IMR-90 (cell line): ENCODE measurements at regions not wholly inside any gene's neighbourhood (a gene's known extent, or its start where the extent isn't known, plus 50 kb on each side); places are given as distances from the start of the nearest gene placed in this dataset.

Experiments
- ATAC-seq: fragments of 200-7000 bp; cut with Tn5 transposase; 2 replicates; pipeline ENCODE4 v1.9.1; 2020; ENCODE audit warnings: low read depth, mild to moderate bottlenecking, moderate library complexity
- BruUV-seq: library from RNA; stranded (reverse); fragments of 400-500 nt; replicated peaks from 2 replicates; lab custom pipeline; 2021; lab: Mats Ljungman, UMichigan
- CTCF ChIA-PET: fragments of 300-600 bp; formaldehyde crosslinking; extraction: SDS; loops from one replicate; lab custom pipeline; 2021; ENCODE audit warnings: antibody characterized with exemption; lab: Yijun Ruan, JAX
- POLR2A ChIA-PET: fragments of 300-600 bp; sonication (Branson Sonifier 250); formaldehyde crosslinking; loops from one replicate; lab custom pipeline; 2022; ENCODE audit warnings: antibody characterized with exemption; ENCODE audit not compliant: unreplicated experiment; lab: Charles Lee
- DNase-seq: peaks from one replicate; pipeline ENCODE4 v3.0.0; 2013
- H2AFZ ChIP-seq: replicated peaks from 2 replicates; pipeline ENCODE3; 2013; ENCODE audit warnings: low read length, mild to moderate bottlenecking; ENCODE audit not compliant: poor library complexity
- H2AK5ac ChIP-seq: 2 replicates; pipeline ENCODE4 v1.6.1; 2013; ENCODE audit warnings: low read depth, low read length, inconsistent platforms
- H2AK9ac ChIP-seq: replicated peaks from 2 replicates; pipeline ENCODE3; 2013; ENCODE audit warnings: mild to moderate bottlenecking, low read depth, low read length, moderate library complexity; ENCODE audit not compliant: poor library complexity
- H2BK120ac ChIP-seq: 2 replicates; pipeline ENCODE4 v1.6.1; 2013; ENCODE audit warnings: low read depth, low read length, inconsistent platforms
- H2BK15ac ChIP-seq: 3 replicates; pipeline ENCODE4 v1.6.1; 2013; ENCODE audit warnings: low read depth, low read length, inconsistent platforms
- H2BK20ac ChIP-seq: 2 replicates; pipeline ENCODE4 v1.6.1; 2013; ENCODE audit warnings: low read depth, mild to moderate bottlenecking, inconsistent platforms, low read length, moderate library complexity
- H2BK5ac ChIP-seq: 2 replicates; pipeline ENCODE4 v1.6.1; 2013; ENCODE audit warnings: mild to moderate bottlenecking, low read depth, low read length, inconsistent platforms; ENCODE audit not compliant: poor library complexity, severe bottlenecking
- H3K14ac ChIP-seq: replicated peaks from 2 replicates; pipeline ENCODE4 v1.6.1; 2013; ENCODE audit warnings: low read depth, low read length, inconsistent platforms
- H3K18ac ChIP-seq: 2 replicates; pipeline ENCODE4 v1.6.1; 2013; ENCODE audit warnings: low read depth, low read length, control low read depth
- H3K23ac ChIP-seq: 2 replicates; pipeline ENCODE4 v1.6.1; 2013; ENCODE audit warnings: low read depth, low read length, inconsistent platforms
- H3K27ac ChIP-seq: 2 replicates; pipeline ENCODE4 v1.5.1; 2013; ENCODE audit warnings: mild to moderate bottlenecking, control low read depth, low read length; ENCODE audit not compliant: insufficient read depth
- H3K27me3 ChIP-seq: 2 replicates; pipeline ENCODE4 v1.6.1; 2013; ENCODE audit warnings: low read length; ENCODE audit not compliant: control insufficient read depth, insufficient read depth
- H3K36me3 ChIP-seq: 2 replicates; pipeline ENCODE4 v1.6.1; 2013; ENCODE audit warnings: low read length, mixed read lengths; ENCODE audit not compliant: control insufficient read depth, insufficient read depth
- H3K4ac ChIP-seq: 2 replicates; pipeline ENCODE4 v1.6.1; 2013; ENCODE audit warnings: low read depth, low read length, inconsistent platforms
- H3K4me1 ChIP-seq: 2 replicates; pipeline ENCODE4 v1.6.1; 2013; ENCODE audit warnings: low read length, mixed read lengths; ENCODE audit not compliant: control insufficient read depth, insufficient read depth
- H3K4me2 ChIP-seq: 2 replicates; pipeline ENCODE4 v1.6.1; 2013; ENCODE audit warnings: low read depth, mild to moderate bottlenecking, control low read depth, low read length, moderate library complexity
- H3K4me3 ChIP-seq: 2 replicates; pipeline ENCODE4 v1.5.1; 2013; ENCODE audit warnings: low read depth, mild to moderate bottlenecking, control low read depth, low read length, moderate library complexity; ENCODE audit not compliant: insufficient read depth
- H3K56ac ChIP-seq: 2 replicates; pipeline ENCODE4 v1.6.1; 2013; ENCODE audit warnings: low read length, inconsistent platforms; ENCODE audit not compliant: insufficient read depth; ENCODE audit errors: extremely low read depth
- H3K79me1 ChIP-seq, 2 experiments: 2 replicates each; pipeline ENCODE4 v1.6.1; 2013; ENCODE audit warnings: low read length in 2 of 2, inconsistent platforms in 1 of 2, low read depth in 1 of 2
- H3K9ac ChIP-seq: 2 replicates; pipeline ENCODE4 v1.6.1; 2013; ENCODE audit warnings: low read depth, low read length, control low read depth
- H3K9me1 ChIP-seq: 2 replicates; pipeline ENCODE4 v1.6.1; 2013; ENCODE audit warnings: low read length, inconsistent platforms; ENCODE audit not compliant: insufficient read depth
- H3K9me3 ChIP-seq: 2 replicates; pipeline ENCODE4 v1.6.1; 2013; ENCODE audit warnings: low read length; ENCODE audit not compliant: control insufficient read depth, insufficient read depth
- H4K20me1 ChIP-seq: 2 replicates; pipeline ENCODE4 v1.6.1; 2013; ENCODE audit warnings: low read length, inconsistent platforms; ENCODE audit not compliant: insufficient read depth
- H4K5ac ChIP-seq: 2 replicates; pipeline ENCODE4 v1.6.1; 2013; ENCODE audit warnings: mild to moderate bottlenecking, low read depth, low read length, control low read depth
- H4K8ac ChIP-seq, 2 experiments: 2 replicates each; pipeline ENCODE4 v1.6.1; 2013; ENCODE audit warnings: low read depth in 2 of 2, low read length in 2 of 2, control low read depth in 1 of 2, inconsistent platforms in 1 of 2
- H4K91ac ChIP-seq: 2 replicates; pipeline ENCODE4 v1.6.1; 2013; ENCODE audit warnings: low read depth, low read length, inconsistent platforms; ENCODE audit not compliant: insufficient read depth
- BHLHE40 ChIP-seq: fragments of 150-350 bp; IDR thresholded peaks from 2 replicates; pipeline ENCODE4 v1.6.1; 2016; ENCODE audit warnings: mild to moderate bottlenecking, low read depth, low read length
- CEBPB ChIP-seq: IDR thresholded peaks from 2 replicates; pipeline ENCODE4 v1.6.1; 2012; ENCODE audit warnings: low read depth, low read length, improper control_type of control experiment
- CHD1 ChIP-seq: IDR thresholded peaks from 2 replicates; pipeline ENCODE4 v1.6.1; 2012; ENCODE audit warnings: low read depth, low read length, improper control_type of control experiment
- FOS ChIP-seq: fragments of 150-350 bp; IDR thresholded peaks from 2 replicates; pipeline ENCODE4 v1.6.1; 2016; ENCODE audit warnings: low read depth, low read length
- MAFK ChIP-seq: IDR thresholded peaks from 2 replicates; pipeline ENCODE4 v1.6.1; 2012; ENCODE audit warnings: low read depth, low read length, improper control_type of control experiment
- MAZ ChIP-seq: IDR thresholded peaks from 2 replicates; pipeline ENCODE4 v1.6.1; 2012; ENCODE audit warnings: low read depth, mild to moderate bottlenecking, low read length, improper control_type of control experiment, moderate library complexity, borderline replicate concordance
- MXI1 ChIP-seq: IDR thresholded peaks from 2 replicates; pipeline ENCODE4 v1.6.1; 2012; ENCODE audit warnings: low read depth, mild to moderate bottlenecking, low read length, moderate library complexity, borderline replicate concordance
- NFE2L2 ChIP-seq: fragments of 150-350 bp; IDR thresholded peaks from 2 replicates; pipeline ENCODE4 v1.6.1; 2016; ENCODE audit warnings: low read depth, mild to moderate bottlenecking, low read length
- POLR2A ChIP-seq: IDR thresholded peaks from 2 replicates; pipeline ENCODE4 v1.6.1; 2012; ENCODE audit warnings: mild to moderate bottlenecking, low read depth, low read length
- RAD21 ChIP-seq: IDR thresholded peaks from 2 replicates; pipeline ENCODE4 v1.6.1; 2012; ENCODE audit warnings: low read length, improper control_type of control experiment
- RCOR1 ChIP-seq: IDR thresholded peaks from 2 replicates; pipeline ENCODE4 v1.6.1; 2012; ENCODE audit warnings: mild to moderate bottlenecking, low read length, improper control_type of control experiment; ENCODE audit not compliant: insufficient replicate concordance
- RFX5 ChIP-seq: IDR thresholded peaks from 2 replicates; pipeline ENCODE4 v1.8.0; 2012; ENCODE audit warnings: low read depth, mild to moderate bottlenecking, low read length, moderate library complexity
- SMC3 ChIP-seq: fragments of 150-350 bp; IDR thresholded peaks from 2 replicates; pipeline ENCODE4 v1.6.1; 2016; ENCODE audit warnings: low read depth, mild to moderate bottlenecking, antibody characterized with exemption, low read length, moderate library complexity
- WGBS, 2 experiments: methylation state at CpG; one replicate each; pipeline versions ENCODE4 v1.1.5 to v1.1.7; 2013; ENCODE audit warnings: missing lambda C conversion rate in 2 of 2; ENCODE audit not compliant: insufficient read length in 1 of 2; ENCODE audit errors: extremely low coverage in 2 of 2; 5-methylcytosine and 5-hydroxymethylcytosine counted together
- dilution Hi-C: fragments of 300-500 bp; cut with HindIII; formaldehyde crosslinking; loops from one replicate; pipeline ENCODE4 v1.14.3; 2018; ENCODE audit warnings: low sequenced_read_pairs; ENCODE audit not compliant: unreplicated experiment
- in situ Hi-C: fragments of 300-500 bp; cut with MboI; formaldehyde crosslinking; loops from 3 replicates; pipeline ENCODE4 v1.14.3; 2019; ENCODE audit warnings: low sequenced_read_pairs, inconsistent platforms, mixed read lengths
- intact Hi-C: fragments of 100-400 bp; cut with micrococcal nuclease; formaldehyde crosslinking; loops from 2 replicates; pipeline ENCODE4 v1.10.0; 2022
- TF ChIP-seq, protein P1 (sequence below): conservative IDR thresholded peaks from 2 replicates; pipeline ENCODE4 v1.5.1; 2012; ENCODE audit warnings: mild to moderate bottlenecking, low read depth, low read length, improper control_type of control experiment
- TF ChIP-seq, protein P2 (sequence below): fragments of 150-350 bp; IDR thresholded peaks from 2 replicates; pipeline ENCODE4 v1.6.1; 2016; ENCODE audit warnings: low read depth, mild to moderate bottlenecking, low read length, moderate library complexity, borderline replicate concordance
- TF ChIP-seq, protein P3 (sequence below): fragments of 150-350 bp; IDR thresholded peaks from 2 replicates; pipeline ENCODE4 v1.6.1; 2017; ENCODE audit warnings: mild to moderate bottlenecking, antibody characterized with exemption, low read length, low read depth

DNA sequence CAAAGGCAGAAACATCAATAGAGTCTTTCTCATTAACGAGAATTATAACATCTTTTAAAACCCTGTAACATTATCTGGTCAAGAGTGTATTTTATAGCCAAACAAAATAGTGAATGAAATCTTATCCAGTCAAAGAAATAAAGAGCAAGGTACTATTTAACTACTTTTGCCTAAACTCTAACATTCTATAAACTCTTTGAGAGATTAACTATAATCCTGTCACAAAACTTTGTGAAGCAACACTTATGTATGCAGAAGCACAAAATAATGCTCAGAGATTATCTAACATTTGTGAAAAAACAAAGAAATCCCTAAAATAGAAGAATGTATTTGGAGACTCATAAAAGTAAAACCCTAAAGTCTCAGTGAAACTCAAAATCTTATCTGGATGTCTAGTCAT is 124.4 kb upstream of the LUZP2 start:
- ATAC-seq = no peak
- POLR2A ChIA-PET = no interaction called here
- Histone ChIP-seq H4K5ac (no peak overlapping the region), H2BK20ac (no peak overlapping the region), H3K27ac (no peak overlapping the region), H3K27me3 (no peaks in the 10 kb centered on the region), H2AFZ (no peak overlapping the region), H3K14ac (no peak overlapping the region), H3K56ac (no peak overlapping the region), H3K9me1 (no peaks in the 10 kb centered on the region; the same call in 1 of the 2 replicates), H2BK120ac (no peak overlapping the region), H3K9ac (no peak overlapping the region), H4K91ac (no peak overlapping the region), H3K23ac (no peak overlapping the region), H4K8ac (no peak overlapping the region), H3K9me3 (no peaks in the 10 kb centered on the region), H3K4me3 (no peak overlapping the region), H4K20me1 (no peaks in the 10 kb centered on the region), H2BK15ac (no peak overlapping the region), H3K36me3 (no peaks in the 10 kb centered on the region), H3K4me2 (no peak overlapping the region), H2AK9ac (no peak overlapping the region), H3K4me1 (no peaks in the 10 kb centered on the region), H2AK5ac (no peak overlapping the region), H3K79me1 (no peaks in the 10 kb centered on the region), H3K18ac (no peak overlapping the region), H3K4ac (no peak overlapping the region), H2BK5ac (no peak overlapping the region)
- TF ChIP-seq RAD21 (no peak), MXI1 (no peak), NFE2L2 (no peak), POLR2A (no peak), SMC3 (no peak), MAFK (no peak), RCOR1 (no peak), BHLHE40 (no peak), MAZ (no peak), CHD1 (no peak), CEBPB (no peak), FOS (no peak), RFX5 (no peak)
- TF ChIP-seq, protein P1, sequence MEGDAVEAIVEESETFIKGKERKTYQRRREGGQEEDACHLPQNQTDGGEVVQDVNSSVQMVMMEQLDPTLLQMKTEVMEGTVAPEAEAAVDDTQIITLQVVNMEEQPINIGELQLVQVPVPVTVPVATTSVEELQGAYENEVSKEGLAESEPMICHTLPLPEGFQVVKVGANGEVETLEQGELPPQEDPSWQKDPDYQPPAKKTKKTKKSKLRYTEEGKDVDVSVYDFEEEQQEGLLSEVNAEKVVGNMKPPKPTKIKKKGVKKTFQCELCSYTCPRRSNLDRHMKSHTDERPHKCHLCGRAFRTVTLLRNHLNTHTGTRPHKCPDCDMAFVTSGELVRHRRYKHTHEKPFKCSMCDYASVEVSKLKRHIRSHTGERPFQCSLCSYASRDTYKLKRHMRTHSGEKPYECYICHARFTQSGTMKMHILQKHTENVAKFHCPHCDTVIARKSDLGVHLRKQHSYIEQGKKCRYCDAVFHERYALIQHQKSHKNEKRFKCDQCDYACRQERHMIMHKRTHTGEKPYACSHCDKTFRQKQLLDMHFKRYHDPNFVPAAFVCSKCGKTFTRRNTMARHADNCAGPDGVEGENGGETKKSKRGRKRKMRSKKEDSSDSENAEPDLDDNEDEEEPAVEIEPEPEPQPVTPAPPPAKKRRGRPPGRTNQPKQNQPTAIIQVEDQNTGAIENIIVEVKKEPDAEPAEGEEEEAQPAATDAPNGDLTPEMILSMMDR = no peak
- TF ChIP-seq, protein P2, sequence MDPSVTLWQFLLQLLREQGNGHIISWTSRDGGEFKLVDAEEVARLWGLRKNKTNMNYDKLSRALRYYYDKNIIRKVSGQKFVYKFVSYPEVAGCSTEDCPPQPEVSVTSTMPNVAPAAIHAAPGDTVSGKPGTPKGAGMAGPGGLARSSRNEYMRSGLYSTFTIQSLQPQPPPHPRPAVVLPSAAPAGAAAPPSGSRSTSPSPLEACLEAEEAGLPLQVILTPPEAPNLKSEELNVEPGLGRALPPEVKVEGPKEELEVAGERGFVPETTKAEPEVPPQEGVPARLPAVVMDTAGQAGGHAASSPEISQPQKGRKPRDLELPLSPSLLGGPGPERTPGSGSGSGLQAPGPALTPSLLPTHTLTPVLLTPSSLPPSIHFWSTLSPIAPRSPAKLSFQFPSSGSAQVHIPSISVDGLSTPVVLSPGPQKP = no peak
- TF ChIP-seq, protein P3, sequence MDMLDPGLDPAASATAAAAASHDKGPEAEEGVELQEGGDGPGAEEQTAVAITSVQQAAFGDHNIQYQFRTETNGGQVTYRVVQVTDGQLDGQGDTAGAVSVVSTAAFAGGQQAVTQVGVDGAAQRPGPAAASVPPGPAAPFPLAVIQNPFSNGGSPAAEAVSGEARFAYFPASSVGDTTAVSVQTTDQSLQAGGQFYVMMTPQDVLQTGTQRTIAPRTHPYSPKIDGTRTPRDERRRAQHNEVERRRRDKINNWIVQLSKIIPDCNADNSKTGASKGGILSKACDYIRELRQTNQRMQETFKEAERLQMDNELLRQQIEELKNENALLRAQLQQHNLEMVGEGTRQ = no peak
- dilution Hi-C loops (no loop called here), in situ Hi-C loops (no loop called here), intact Hi-C loops (loop anchor here (10.0 kb wide), 1 partner anchor 108 kb away; no protein-coding TSS in a partner anchor)
- no TSS peak for BruUV-seq
- no CpG with 5 or more reads among the region's 1 CpG for WGBS, 2 experiments
- no peak for DNase-seq
- CTCF ChIA-PET = no interaction called here
